CD4-positive, alpha-beta T cell (primary cell): ENCODE measurements at regions not wholly inside any gene's neighbourhood (a gene's known extent, or its start where the extent isn't known, plus 50 kb on each side); places are given as distances from the start of the nearest gene placed in this dataset.

ENCODE experiments used
- ATAC-seq: fragments of 200-7000 bp; cut with Tn5 transposase; one replicate; pipeline ENCODE4 v1.10.0; 2022; ENCODE audit warnings: mild to moderate bottlenecking; ENCODE audit not compliant: poor library complexity
- CTCF ChIA-PET: fragments of 350-600 bp; sonication (Branson Sonifier 250); formaldehyde crosslinking; loops from one replicate; lab custom pipeline; 2021; ENCODE audit warnings: antibody characterized with exemption, inconsistent platforms; lab: Charles Lee
- POLR2A ChIA-PET: fragments of 350-600 bp; sonication (Branson Sonifier 250); formaldehyde crosslinking; loops from one replicate; lab custom pipeline; 2021; ENCODE audit warnings: antibody characterized with exemption, inconsistent platforms; lab: Charles Lee
- DNase-seq, 14 experiments: peaks; one replicate each; pipeline ENCODE4 v3.0.0-alpha.2; 2013 to 2020; ENCODE audit warnings: mixed read lengths in 2 of 14
- H3K27ac ChIP-seq, 2 donors: one replicate each; pipeline versions ENCODE4 v1.5.1 to v1.7.0; 2013; ENCODE audit warnings: low read length in 2 of 2, low read depth in 1 of 2, mild to moderate bottlenecking in 1 of 2
- H3K27me3 ChIP-seq, 2 experiments: 1 replicate in 1 of 2; 2 replicates in 1 of 2; pipeline versions ENCODE4 v1.6.1 to v1.7.0; 2013; ENCODE audit warnings: low read length in 2 of 2, control low read depth in 1 of 2, mild to moderate bottlenecking in 1 of 2, moderate library complexity in 1 of 2; ENCODE audit not compliant: insufficient read depth in 2 of 2, control insufficient read depth in 1 of 2
- H3K36me3 ChIP-seq: one replicate; pipeline ENCODE4 v1.6.1; 2013; ENCODE audit warnings: low read length, control low read depth; ENCODE audit not compliant: insufficient read depth
- H3K4me1 ChIP-seq: one replicate; pipeline ENCODE4 v1.6.1; 2013; ENCODE audit warnings: low read length, control low read depth; ENCODE audit not compliant: insufficient read depth
- H3K4me3 ChIP-seq: one replicate; pipeline ENCODE4 v1.5.1; 2013; ENCODE audit warnings: mild to moderate bottlenecking, low read length, moderate library complexity
- H3K9me3 ChIP-seq, 2 experiments: 1 replicate in 1 of 2; 2 replicates in 1 of 2; pipeline versions ENCODE4 v1.6.1 to v1.7.0; 2013; ENCODE audit warnings: low read length in 2 of 2, mild to moderate bottlenecking in 2 of 2, control low read depth in 1 of 2, moderate library complexity in 1 of 2; ENCODE audit not compliant: control insufficient read depth in 1 of 2, insufficient read depth in 1 of 2
- H3K27ac Mint-ChIP-seq: one replicate; pipeline ENCODE4 v1.8.0; 2020; ENCODE audit warnings: mixed read lengths
- H3K27me3 Mint-ChIP-seq: one replicate; pipeline ENCODE4 v1.8.0; 2021; ENCODE audit warnings: mixed read lengths
- H3K36me3 Mint-ChIP-seq: one replicate; pipeline ENCODE4 v1.8.0; 2021; ENCODE audit warnings: low read depth, mixed read lengths
- H3K4me1 Mint-ChIP-seq: one replicate; pipeline ENCODE4 v1.8.0; 2021; ENCODE audit warnings: low read depth, mixed read lengths
- H3K4me3 Mint-ChIP-seq: one replicate; pipeline ENCODE4 v1.8.0; 2020; ENCODE audit warnings: mild to moderate bottlenecking, mixed read lengths
- H3K9me3 Mint-ChIP-seq: one replicate; pipeline ENCODE4 v1.8.0; 2020; ENCODE audit warnings: mixed read lengths
- intact Hi-C, 2 experiments: fragments of 100-400 bp; cut with DNase I in 1 of 2; cut with micrococcal nuclease in 1 of 2; formaldehyde crosslinking; loops; one replicate each; pipeline versions ENCODE4 v1.15.1 to v1.9.0; 2023 to 2025; cut with DNase I, micrococcal nuclease
- TF ChIP-seq, protein P1 (sequence below): fragments of 200-600 bp; IDR thresholded peaks from one replicate; pipeline ENCODE4 v1.8.0; 2022; ENCODE audit warnings: antibody characterized with exemption, mild to moderate bottlenecking

DNA sequence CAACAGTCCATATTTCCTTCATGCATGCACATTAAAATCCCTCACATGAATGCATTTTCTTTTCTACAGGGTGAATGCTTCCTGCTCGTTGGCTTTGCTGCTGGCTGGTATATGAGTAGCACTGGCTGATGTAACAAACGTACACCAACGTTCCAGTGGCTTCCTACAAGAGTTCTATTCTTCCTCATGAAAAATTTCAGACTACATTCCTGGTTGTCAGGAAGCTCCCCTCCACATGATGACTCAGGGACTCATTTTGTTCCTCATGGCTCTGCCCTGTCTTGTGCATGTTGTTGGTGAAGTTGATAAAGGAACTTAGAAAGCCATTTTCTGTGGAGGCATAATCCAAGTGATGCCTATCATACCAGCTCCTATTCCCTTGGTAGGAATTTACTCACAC lies 470.7 kb upstream of the KLF6 start:
- no peaks in the 10 kb centered on the region for H3K9me3 Mint-ChIP-seq
- H3K4me1 ChIP-seq = no peaks in the 10 kb centered on the region
- TF ChIP-seq, protein P1, sequence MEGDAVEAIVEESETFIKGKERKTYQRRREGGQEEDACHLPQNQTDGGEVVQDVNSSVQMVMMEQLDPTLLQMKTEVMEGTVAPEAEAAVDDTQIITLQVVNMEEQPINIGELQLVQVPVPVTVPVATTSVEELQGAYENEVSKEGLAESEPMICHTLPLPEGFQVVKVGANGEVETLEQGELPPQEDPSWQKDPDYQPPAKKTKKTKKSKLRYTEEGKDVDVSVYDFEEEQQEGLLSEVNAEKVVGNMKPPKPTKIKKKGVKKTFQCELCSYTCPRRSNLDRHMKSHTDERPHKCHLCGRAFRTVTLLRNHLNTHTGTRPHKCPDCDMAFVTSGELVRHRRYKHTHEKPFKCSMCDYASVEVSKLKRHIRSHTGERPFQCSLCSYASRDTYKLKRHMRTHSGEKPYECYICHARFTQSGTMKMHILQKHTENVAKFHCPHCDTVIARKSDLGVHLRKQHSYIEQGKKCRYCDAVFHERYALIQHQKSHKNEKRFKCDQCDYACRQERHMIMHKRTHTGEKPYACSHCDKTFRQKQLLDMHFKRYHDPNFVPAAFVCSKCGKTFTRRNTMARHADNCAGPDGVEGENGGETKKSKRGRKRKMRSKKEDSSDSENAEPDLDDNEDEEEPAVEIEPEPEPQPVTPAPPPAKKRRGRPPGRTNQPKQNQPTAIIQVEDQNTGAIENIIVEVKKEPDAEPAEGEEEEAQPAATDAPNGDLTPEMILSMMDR = no peak
- no peak overlapping the region for H3K27ac ChIP-seq
- H3K27ac Mint-ChIP-seq = no peak overlapping the region
- DNase-seq (no peak), ATAC-seq (no peak)
- no peak overlapping the region for H3K4me3 ChIP-seq
- H3K4me1 Mint-ChIP-seq = no peaks in the 10 kb centered on the region
- ChIA-PET CTCF (no interaction called here), POLR2A (no interaction called here)
- H3K36me3 Mint-ChIP-seq = no peaks in the 10 kb centered on the region
- no peaks in the 10 kb centered on the region for H3K36me3 ChIP-seq
- peaks cover 0 to 3% of the 10 kb centered on the region in 2 experiments for H3K9me3 ChIP-seq
- peaks cover 0 to 3% of the 10 kb centered on the region in 2 experiments for H3K27me3 ChIP-seq
- H3K27me3 Mint-ChIP-seq = no peaks in the 10 kb centered on the region
- intact Hi-C loops = no loop called here
- no peak overlapping the region for H3K4me3 Mint-ChIP-seq

DNA sequence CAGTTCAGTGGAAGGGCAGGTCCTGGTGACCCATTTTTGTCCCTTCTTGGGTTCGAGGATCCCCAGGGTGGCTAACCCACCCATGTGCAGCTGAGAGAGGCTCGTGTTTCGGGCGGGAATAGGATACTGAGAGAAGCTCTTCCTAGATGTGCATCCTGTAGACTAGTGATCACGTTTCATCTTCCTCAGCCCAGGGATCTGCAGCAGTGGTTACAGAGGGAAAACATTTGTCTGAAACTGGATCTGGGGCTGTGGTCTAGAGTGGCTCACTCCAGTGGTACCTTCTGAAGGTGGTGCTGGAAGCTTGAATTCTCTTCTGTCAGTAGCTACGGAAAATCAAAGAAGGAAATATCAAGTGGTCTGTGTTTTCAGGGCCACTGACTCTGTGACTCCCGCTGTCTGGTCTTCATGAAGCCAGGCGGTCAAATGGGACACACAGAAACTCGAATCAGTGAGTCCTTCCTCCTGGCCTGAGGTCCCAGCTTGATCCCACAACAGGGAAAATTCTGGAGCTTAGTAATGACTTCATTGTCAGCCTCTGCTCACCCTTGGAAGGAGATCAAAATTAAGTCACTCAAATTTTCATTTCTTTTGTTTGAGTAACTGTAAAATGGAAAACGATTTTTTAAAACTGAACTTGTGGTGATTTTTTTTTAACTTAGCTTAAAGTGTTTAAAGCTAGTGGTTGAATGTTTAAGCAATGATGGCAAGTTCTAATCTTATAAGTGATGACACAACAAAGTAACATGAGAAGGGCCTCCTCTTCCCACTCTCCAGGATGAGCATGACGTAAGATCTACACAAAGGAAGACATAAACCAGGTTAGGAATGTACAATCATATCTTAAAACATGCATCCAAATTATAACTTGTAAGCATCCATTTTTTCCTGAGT lies 469.3 kb upstream of the KLF6 start:
- POLR2A ChIA-PET = interaction anchor here (0.7 kb wide), 1 partner anchor 52 kb away, joined by 3 read pairs; no protein-coding TSS in a partner anchor
- no peak for ATAC-seq
- Histone ChIP-seq H3K4me3 (no peak overlapping the region), H3K27me3 (peaks cover 0 to 3% of the 10 kb centered on the region in 2 experiments), H3K9me3 (peaks cover 0 to 3% of the 10 kb centered on the region in 2 experiments), H3K4me1 (no peaks in the 10 kb centered on the region), H3K36me3 (no peaks in the 10 kb centered on the region), H3K27ac (no peak overlapping the region)
- Mint-ChIP-seq H3K27ac (no peak overlapping the region), H3K4me1 (no peaks in the 10 kb centered on the region), H3K27me3 (no peaks in the 10 kb centered on the region), H3K9me3 (no peaks in the 10 kb centered on the region), H3K36me3 (no peaks in the 10 kb centered on the region), H3K4me3 (no peak overlapping the region)
- TF ChIP-seq, protein P1 = no peak
- CTCF ChIA-PET = no interaction called here
- DNase-seq = no peak
- intact Hi-C loops = no loop called here

DNA sequence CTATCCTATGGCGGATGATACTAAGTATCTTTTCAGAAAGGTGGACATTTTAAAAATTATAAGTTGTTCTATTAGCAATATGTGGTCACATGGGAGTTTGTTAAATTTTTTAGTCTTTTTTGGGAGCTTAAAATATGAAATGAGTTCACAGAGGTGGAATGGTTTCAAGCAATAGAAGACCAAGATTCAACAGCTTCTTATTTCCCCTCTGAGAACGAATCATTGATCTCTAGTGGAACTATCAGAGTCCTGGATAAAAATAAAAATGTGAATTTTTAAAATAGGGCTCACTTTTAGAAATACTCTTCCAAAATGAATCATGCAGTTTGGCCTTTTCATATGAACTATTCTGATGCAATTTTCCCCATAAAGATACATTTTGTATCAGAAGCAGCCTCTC lies 467.7 kb upstream of the KLF6 start:
- no peak for ATAC-seq
- POLR2A ChIA-PET = no interaction called here

More for the DNA sequence above, 467.7 kb upstream of the KLF6 start:
- H3K27me3 ChIP-seq = peaks cover 0 to 3% of the 10 kb centered on the region in 2 experiments
- Mint-ChIP-seq H3K9me3 (no peaks in the 10 kb centered on the region), H3K27me3 (no peaks in the 10 kb centered on the region), H3K4me3 (no peak overlapping the region), H3K27ac (no peak overlapping the region), H3K4me1 (no peaks in the 10 kb centered on the region), H3K36me3 (no peaks in the 10 kb centered on the region)
- TF ChIP-seq, protein P1 = no peak
- H3K4me1 ChIP-seq = no peaks in the 10 kb centered on the region
- no peak overlapping the region for H3K27ac ChIP-seq
- no peak overlapping the region for H3K4me3 ChIP-seq
- no peaks in the 10 kb centered on the region for H3K36me3 ChIP-seq
- CTCF ChIA-PET = no interaction called here
- H3K9me3 ChIP-seq = peaks cover 0 to 3% of the 10 kb centered on the region in 2 experiments
- DNase-seq = no peak
- intact Hi-C loops = no loop called here
